GM12892 (cell line): ENCODE measurements at regions not wholly inside any gene's neighbourhood (a gene's known extent, or its start where the extent isn't known, plus 50 kb on each side); places are given as distances from the start of the nearest gene placed in this dataset.

Source experiments
- POLR2A ChIP-seq: IDR thresholded peaks from 2 replicates; pipeline ENCODE4 v1.6.1; 2011; ENCODE audit warnings: low read depth, low read length, control low read depth
- POLR2AphosphoS5 ChIP-seq: IDR thresholded peaks from 2 replicates; pipeline ENCODE4 v1.6.1; 2011; ENCODE audit warnings: low read depth, low read length, control low read depth

DNA sequence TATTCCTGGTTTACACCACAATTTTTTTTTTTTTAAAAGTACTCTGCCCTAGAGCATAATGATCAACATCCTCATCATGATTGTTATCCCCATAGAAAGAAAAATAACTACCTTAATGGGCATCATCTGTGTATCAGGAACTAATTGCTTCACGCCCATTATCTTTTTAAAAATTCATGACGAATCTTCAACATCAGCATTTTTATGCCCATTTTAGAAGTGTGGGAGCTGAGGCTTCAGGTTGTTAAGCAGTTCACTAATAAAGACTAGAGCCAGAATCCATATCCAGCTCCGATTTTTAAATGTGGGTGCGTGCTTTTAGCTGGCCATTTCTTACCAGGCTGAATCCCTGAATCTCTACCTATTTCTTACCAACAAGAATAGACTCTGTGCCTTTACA, 92.9 kb upstream of the KCNA4 start:
- no peak for TF ChIP-seq POLR2A
- no peak for TF ChIP-seq POLR2AphosphoS5
